SK-N-MC (cell line): ENCODE measurements at regions not wholly inside any gene's neighbourhood (a gene's known extent, or its start where the extent isn't known, plus 50 kb on each side); places are given as distances from the start of the nearest gene placed in this dataset.

Source experiments
- EZH2 ChIP-seq: fragments of 200-600 bp; sonication (generic); IDR thresholded peaks from one replicate; pipeline ENCODE4 v1.6.1; 2017; ENCODE audit warnings: antibody characterized with exemption
- POLR2AphosphoS5 ChIP-seq: IDR thresholded peaks from 2 replicates; pipeline ENCODE4 v1.6.1; 2012; ENCODE audit warnings: mild to moderate bottlenecking, low read depth, low read length, borderline replicate concordance

- TF ChIP-seq POLR2AphosphoS5 = no peak
- no peak for TF ChIP-seq EZH2
Observed at GRCh38 chr6:90644492-90644891, 57.6 kb upstream of the MAP3K7 start.
